ENCODE measurements at regions not wholly inside any gene's neighbourhood (a gene's known extent, or its start where the extent isn't known, plus 50 kb on each side); places are given as distances from the start of the nearest gene placed in this dataset.

GRCh38 chr18:27771571-27771970 is 405.4 kb downstream of the CDH2 start:
- no peaks in the 10 kb centered on the region; the same call in 1 of the 2 replicates for H3K27me3 ChIP-seq (ENCODE audit: control insufficient read depth, insufficient read depth, low read length)
- no peak overlapping the region for H2BK15ac ChIP-seq (ENCODE audit: low read depth, low read length)
- BruUV-seq (replicated peaks): no TSS peak
- no peaks in the 10 kb centered on the region for H4K20me1 ChIP-seq (ENCODE audit: insufficient read depth, low read length)
- no peak overlapping the region for H2AK9ac ChIP-seq (replicated peaks; ENCODE audit: low read depth, low read length, poor library complexity)
- no peak overlapping the region for H3K18ac ChIP-seq (ENCODE audit: low read depth, low read length)
- H2BK5ac ChIP-seq (ENCODE audit: low read depth, low read length, poor library complexity, severe bottlenecking): no peak overlapping the region
- H2BK120ac ChIP-seq (ENCODE audit: low read depth, low read length): no peak overlapping the region
- no peak overlapping the region for H2AFZ ChIP-seq (replicated peaks; ENCODE audit: low read length, poor library complexity)
- dilution Hi-C loops (cut with HindIII; ENCODE audit: low sequenced_read_pairs, unreplicated experiment) (no loop called here), intact Hi-C loops (cut with micrococcal nuclease) (no loop called here), in situ Hi-C loops (cut with MboI; ENCODE audit: low sequenced_read_pairs) (no loop called here)
- no peak overlapping the region for H3K4ac ChIP-seq (ENCODE audit: low read depth, low read length)
- TF ChIP-seq SMC3 (IDR thresholded peaks at IDR 0.05; ENCODE audit: low read depth, low read length): no peak
- TF ChIP-seq CEBPB (IDR thresholded peaks at IDR 0.05; ENCODE audit: low read depth, low read length): no peak
- no peak for TF ChIP-seq RCOR1 (IDR thresholded peaks at IDR 0.05; ENCODE audit: insufficient replicate concordance, low read length)
- TF ChIP-seq NFE2L2 (IDR thresholded peaks at IDR 0.05; ENCODE audit: low read depth, low read length): no peak
- no peak for TF ChIP-seq RFX5 (IDR thresholded peaks at IDR 0.05; ENCODE audit: low read depth, low read length)
- CTCF ChIA-PET: no interaction called here
- H2BK20ac ChIP-seq (ENCODE audit: low read depth, low read length): no peak overlapping the region
- POLR2A ChIA-PET (ENCODE audit: unreplicated experiment): no interaction called here
- H2AK5ac ChIP-seq (ENCODE audit: low read depth, low read length): no peak overlapping the region
- no peak overlapping the region for H3K4me3 ChIP-seq (ENCODE audit: insufficient read depth, low read depth, low read length)
- ATAC-seq (ENCODE audit: low read depth) (no peak), DNase-seq (no peak)
- H4K91ac ChIP-seq (ENCODE audit: insufficient read depth, low read depth, low read length): no peak overlapping the region
- H3K9me1 ChIP-seq (ENCODE audit: insufficient read depth, low read length): no peaks in the 10 kb centered on the region
- no peak overlapping the region for H3K9ac ChIP-seq (ENCODE audit: low read depth, low read length)
- H3K36me3 ChIP-seq (ENCODE audit: control insufficient read depth, insufficient read depth, low read length): no peaks in the 10 kb centered on the region
- H3K56ac ChIP-seq (ENCODE audit: extremely low read depth, insufficient read depth, low read length): no peak overlapping the region
- no peak overlapping the region for H4K8ac ChIP-seq (ENCODE audit: low read depth in 2 of 2, low read length in 2 of 2)
- no peaks in the 10 kb centered on the region for H3K4me1 ChIP-seq (ENCODE audit: control insufficient read depth, insufficient read depth, low read length)
- no peak overlapping the region for H3K4me2 ChIP-seq (ENCODE audit: low read depth, low read length)
- no peaks in the 10 kb centered on the region for H3K9me3 ChIP-seq (ENCODE audit: control insufficient read depth, insufficient read depth, low read length)
- no peak overlapping the region for H3K23ac ChIP-seq (ENCODE audit: low read depth, low read length)
- no peak overlapping the region for H3K14ac ChIP-seq (replicated peaks; ENCODE audit: low read depth, low read length)
- H3K27ac ChIP-seq (ENCODE audit: insufficient read depth, low read length): no peak overlapping the region
- no peak overlapping the region for H4K5ac ChIP-seq (ENCODE audit: low read depth, low read length)
- no peaks in the 10 kb centered on the region for H3K79me1 ChIP-seq (ENCODE audit: low read depth in 1 of 2, low read length in 2 of 2)
